Caco-2 (cell line): ENCODE measurements at regions not wholly inside any gene's neighbourhood (a gene's known extent, or its start where the extent isn't known, plus 50 kb on each side); places are given as distances from the start of the nearest gene placed in this dataset.

Experiments used
- BruUV-seq: library from RNA; stranded (reverse); fragments of 400-500 nt; replicated peaks from 2 replicates; lab custom pipeline; 2021; lab: Mats Ljungman, UMichigan
- CTCF ChIA-PET: fragments of 300-600 bp; sonication (Branson Sonifier 250); formaldehyde crosslinking; loops from one replicate; lab custom pipeline; 2022; ENCODE audit warnings: antibody characterized with exemption; lab: Charles Lee
- POLR2A ChIA-PET: fragments of 300-600 bp; sonication (Branson Sonifier 250); formaldehyde crosslinking; loops from one replicate; lab custom pipeline; 2022; ENCODE audit warnings: antibody characterized with exemption; lab: Charles Lee
- DNase-seq, 2 experiments: peaks; one replicate each; pipeline versions ENCODE4 v3.0.0 to v3.0.0-alpha.2; 2020 to 2022
- H3K27me3 ChIP-seq: replicated peaks from 2 replicates; pipeline ENCODE4 v1.6.0; 2011; ENCODE audit warnings: low read length; ENCODE audit not compliant: control insufficient read depth, insufficient read depth
- H3K36me3 ChIP-seq: 2 replicates; pipeline ENCODE4 v1.5.1; 2011; ENCODE audit warnings: low read length; ENCODE audit not compliant: control insufficient read depth, insufficient read depth
- H3K4me1 ChIP-seq: fragments of 250-450 bp; sonication (Bioruptor Pico); 2 replicates; pipeline ENCODE4 v1.5.1; 2020; ENCODE audit warnings: mild to moderate bottlenecking
- H3K4me3 ChIP-seq: 2 replicates; pipeline ENCODE4 v1.5.1; 2011; ENCODE audit warnings: low read depth, mild to moderate bottlenecking, control low read depth, low read length
- H3K9me3 ChIP-seq: fragments of 250-450 bp; sonication (Bioruptor Pico); 2 replicates; pipeline ENCODE4 v1.5.1; 2020; ENCODE audit warnings: mild to moderate bottlenecking, moderate library complexity
- H3K27ac Mint-ChIP-seq: one replicate; pipeline ENCODE4 v1.8.0; 2022; ENCODE audit warnings: mixed read lengths; ENCODE audit not compliant: unreplicated experiment
- H3K27me3 Mint-ChIP-seq: one replicate; pipeline ENCODE4 v1.8.0; 2022; ENCODE audit warnings: mixed read lengths; ENCODE audit not compliant: insufficient read depth, unreplicated experiment
- H3K36me3 Mint-ChIP-seq: one replicate; pipeline ENCODE4 v1.8.0; 2022; ENCODE audit warnings: mild to moderate bottlenecking, mixed read lengths; ENCODE audit not compliant: insufficient read depth, unreplicated experiment
- H3K4me1 Mint-ChIP-seq: one replicate; pipeline ENCODE4 v1.8.0; 2022; ENCODE audit warnings: low read depth, mixed read lengths; ENCODE audit not compliant: unreplicated experiment
- H3K4me3 Mint-ChIP-seq: one replicate; pipeline ENCODE4 v1.8.0; 2022; ENCODE audit warnings: mild to moderate bottlenecking, moderate library complexity, mixed read lengths; ENCODE audit not compliant: unreplicated experiment
- H3K9me3 Mint-ChIP-seq: one replicate; pipeline ENCODE4 v1.8.0; 2022; ENCODE audit warnings: mixed read lengths; ENCODE audit not compliant: unreplicated experiment
- intact Hi-C: fragments of 100-400 bp; cut with micrococcal nuclease; formaldehyde crosslinking; loops from one replicate; pipeline ENCODE4 v1.10.0; 2022; ENCODE audit not compliant: unreplicated experiment
- TF ChIP-seq, protein P1 (sequence below), 2 experiments: fragments of 200-600 bp in 1 of 2; IDR thresholded peaks; 1 replicate in 1 of 2; 2 replicates in 1 of 2; pipeline versions ENCODE4 v1.5.1 to v1.8.0; 2011 to 2022; ENCODE audit warnings: antibody characterized with exemption in 1 of 2, control low read depth in 1 of 2, inconsistent platforms in 1 of 2, low read depth in 1 of 2, low read length in 1 of 2, mild to moderate bottlenecking in 1 of 2, moderate library complexity in 1 of 2; ENCODE audit not compliant: insufficient read depth in 1 of 2, severe bottlenecking in 1 of 2, unreplicated experiment in 1 of 2

DNA sequence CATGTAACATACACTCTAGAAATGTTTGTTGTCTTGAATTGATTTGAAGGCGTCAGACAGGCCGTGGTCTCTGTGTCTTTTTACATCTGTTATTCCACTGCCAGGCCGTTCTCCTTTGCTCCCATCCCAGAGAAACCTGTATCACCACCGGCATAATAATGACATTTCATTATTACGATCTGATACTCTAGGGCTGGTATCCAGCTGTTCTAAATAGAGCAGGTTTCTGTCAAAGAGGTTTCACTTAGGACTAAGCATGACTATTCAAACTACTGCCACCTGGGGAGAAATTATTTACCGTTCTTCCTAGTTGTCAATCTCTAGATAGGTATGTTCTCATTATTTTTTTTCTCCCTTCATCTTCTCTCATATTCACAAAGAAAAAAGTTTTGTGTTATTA, 1016.2 kb upstream of the EEF2KMT start:
- no peaks in the 10 kb centered on the region for H3K9me3 ChIP-seq
- no peak overlapping the region for H3K27ac Mint-ChIP-seq
- intact Hi-C loops = no loop called here
- H3K27me3 Mint-ChIP-seq = peaks cover 3% of the 10 kb centered on the region
- no peak for DNase-seq
- CTCF ChIA-PET = no interaction called here
- no peaks in the 10 kb centered on the region for H3K27me3 ChIP-seq
- H3K4me1 Mint-ChIP-seq = no peaks in the 10 kb centered on the region
- no peak overlapping the region for H3K4me3 ChIP-seq
- TF ChIP-seq, protein P1, sequence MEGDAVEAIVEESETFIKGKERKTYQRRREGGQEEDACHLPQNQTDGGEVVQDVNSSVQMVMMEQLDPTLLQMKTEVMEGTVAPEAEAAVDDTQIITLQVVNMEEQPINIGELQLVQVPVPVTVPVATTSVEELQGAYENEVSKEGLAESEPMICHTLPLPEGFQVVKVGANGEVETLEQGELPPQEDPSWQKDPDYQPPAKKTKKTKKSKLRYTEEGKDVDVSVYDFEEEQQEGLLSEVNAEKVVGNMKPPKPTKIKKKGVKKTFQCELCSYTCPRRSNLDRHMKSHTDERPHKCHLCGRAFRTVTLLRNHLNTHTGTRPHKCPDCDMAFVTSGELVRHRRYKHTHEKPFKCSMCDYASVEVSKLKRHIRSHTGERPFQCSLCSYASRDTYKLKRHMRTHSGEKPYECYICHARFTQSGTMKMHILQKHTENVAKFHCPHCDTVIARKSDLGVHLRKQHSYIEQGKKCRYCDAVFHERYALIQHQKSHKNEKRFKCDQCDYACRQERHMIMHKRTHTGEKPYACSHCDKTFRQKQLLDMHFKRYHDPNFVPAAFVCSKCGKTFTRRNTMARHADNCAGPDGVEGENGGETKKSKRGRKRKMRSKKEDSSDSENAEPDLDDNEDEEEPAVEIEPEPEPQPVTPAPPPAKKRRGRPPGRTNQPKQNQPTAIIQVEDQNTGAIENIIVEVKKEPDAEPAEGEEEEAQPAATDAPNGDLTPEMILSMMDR (IDR thresholded peaks at IDR 0.05; ENCODE audit: insufficient read depth in 1 of 2, low read depth in 1 of 2, low read length in 1 of 2, severe bottlenecking in 1 of 2, unreplicated experiment in 1 of 2) = no peak
- no TSS peak for BruUV-seq
- H3K36me3 Mint-ChIP-seq = no peaks in the 10 kb centered on the region
- H3K4me3 Mint-ChIP-seq = no peak overlapping the region
- H3K4me1 ChIP-seq = no peaks in the 10 kb centered on the region
- no peaks in the 10 kb centered on the region for H3K36me3 ChIP-seq
- POLR2A ChIA-PET = no interaction called here
- H3K9me3 Mint-ChIP-seq = no peaks in the 10 kb centered on the region

DNA sequence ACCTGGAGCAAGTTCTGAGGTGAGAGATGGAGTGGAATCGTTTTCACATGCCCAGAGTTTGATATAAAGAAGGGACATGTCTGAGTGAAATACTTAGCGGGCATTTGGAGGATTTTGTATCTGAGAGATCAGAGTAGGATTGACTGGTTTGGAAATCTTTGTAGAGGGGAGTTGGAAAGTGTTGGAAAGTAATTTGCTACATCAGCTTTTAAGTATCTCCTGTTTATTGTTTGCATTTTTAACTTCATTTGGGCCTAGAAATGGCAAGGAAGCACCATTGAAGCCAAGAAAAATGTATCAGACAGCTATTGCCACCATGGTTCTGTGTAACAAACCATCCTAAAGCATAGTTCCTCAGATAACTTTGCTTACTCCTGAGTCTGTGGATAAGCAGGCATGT, 1015.1 kb upstream of the EEF2KMT start:
- Mint-ChIP-seq H3K4me1 (no peaks in the 10 kb centered on the region), H3K27ac (no peak overlapping the region), H3K27me3 (no peaks in the 10 kb centered on the region), H3K36me3 (no peaks in the 10 kb centered on the region), H3K4me3 (no peak overlapping the region), H3K9me3 (no peaks in the 10 kb centered on the region)
- Histone ChIP-seq H3K9me3 (no peaks in the 10 kb centered on the region), H3K4me1 (no peaks in the 10 kb centered on the region), H3K27me3 (no peaks in the 10 kb centered on the region), H3K4me3 (no peak overlapping the region), H3K36me3 (no peaks in the 10 kb centered on the region)
- ChIA-PET POLR2A (no interaction called here), CTCF (no interaction called here)
- no TSS peak for BruUV-seq
- no peak for DNase-seq
- intact Hi-C loops = no loop called here
- TF ChIP-seq, protein P1 (IDR thresholded peaks at IDR 0.05; ENCODE audit: insufficient read depth in 1 of 2, low read depth in 1 of 2, low read length in 1 of 2, severe bottlenecking in 1 of 2, unreplicated experiment in 1 of 2) = no peak

DNA sequence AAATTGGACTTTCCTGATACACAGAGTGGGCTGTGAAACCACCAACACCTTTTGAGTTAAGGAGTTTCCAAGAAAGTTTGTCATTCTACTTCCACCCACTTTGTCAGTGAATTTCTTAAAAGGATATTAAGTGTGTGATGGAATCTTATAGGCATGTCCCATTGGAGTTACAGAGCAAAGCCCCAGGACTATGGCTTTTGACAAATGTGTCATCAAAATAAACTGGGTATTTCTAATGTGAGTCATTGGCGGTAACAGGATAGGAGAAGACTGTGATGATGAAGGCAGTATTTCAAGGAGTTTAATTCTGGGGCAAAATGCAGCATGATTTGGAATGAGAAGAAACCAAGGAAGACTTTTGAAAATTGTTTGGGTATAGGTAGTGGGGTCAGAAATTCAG, 1013.8 kb upstream of the EEF2KMT start:
- TF ChIP-seq, protein P1 (IDR thresholded peaks at IDR 0.05; ENCODE audit: insufficient read depth in 1 of 2, low read depth in 1 of 2, low read length in 1 of 2, severe bottlenecking in 1 of 2, unreplicated experiment in 1 of 2) = no peak
- Histone ChIP-seq H3K36me3 (no peaks in the 10 kb centered on the region), H3K9me3 (no peaks in the 10 kb centered on the region), H3K27me3 (no peaks in the 10 kb centered on the region), H3K4me3 (no peak overlapping the region), H3K4me1 (no peaks in the 10 kb centered on the region)
- CTCF ChIA-PET = no interaction called here
- Mint-ChIP-seq H3K27me3 (no peaks in the 10 kb centered on the region), H3K27ac (no peak overlapping the region), H3K9me3 (no peaks in the 10 kb centered on the region), H3K4me3 (no peak overlapping the region), H3K4me1 (no peaks in the 10 kb centered on the region), H3K36me3 (no peaks in the 10 kb centered on the region)
- BruUV-seq = no TSS peak
- intact Hi-C loops = no loop called here
- DNase-seq = no peak
- POLR2A ChIA-PET = no interaction called here
